Skeletal muscle tissue (tissue), 3 donors: ENCODE measurements at regions not wholly inside any gene's neighbourhood (a gene's known extent, or its start where the extent isn't known, plus 50 kb on each side); places are given as distances from the start of the nearest gene placed in this dataset.
"Not testable (repeated sequence)": the region's sequence is repeated elsewhere in the genome, so short reads cannot be mapped to it uniquely, and the experiment has no call there.

Source experiments
- H3K27ac ChIP-seq: one replicate; pipeline ENCODE4 v1.7.0; 2013; ENCODE audit warnings: mild to moderate bottlenecking, low read depth, low read length, inconsistent platforms
- H3K27me3 ChIP-seq, 3 donors: one replicate each; pipeline ENCODE4 v1.7.0; 2013; ENCODE audit warnings: low read length in 3 of 3; ENCODE audit not compliant: control insufficient read depth in 3 of 3, insufficient read depth in 3 of 3
- H3K36me3 ChIP-seq, 3 donors: one replicate each; pipeline ENCODE4 v1.7.0; 2013; ENCODE audit warnings: low read length in 3 of 3; ENCODE audit not compliant: control insufficient read depth in 3 of 3, insufficient read depth in 3 of 3
- H3K4me1 ChIP-seq, 3 donors: one replicate each; pipeline ENCODE4 v1.7.0; 2013; ENCODE audit warnings: low read length in 3 of 3, mild to moderate bottlenecking in 3 of 3; ENCODE audit not compliant: control insufficient read depth in 3 of 3, insufficient read depth in 3 of 3
- H3K4me3 ChIP-seq, 3 donors: one replicate each; pipeline ENCODE4 v1.7.0; 2013; ENCODE audit warnings: low read length in 3 of 3
- H3K9ac ChIP-seq, 3 donors: one replicate each; pipeline ENCODE4 v1.7.0; 2013; ENCODE audit warnings: low read length in 3 of 3, mild to moderate bottlenecking in 3 of 3, moderate library complexity in 2 of 3, low read depth in 1 of 3
- H3K9me3 ChIP-seq, 3 donors: one replicate each; pipeline ENCODE4 v1.7.0; 2013; ENCODE audit warnings: low read length in 3 of 3; ENCODE audit not compliant: control insufficient read depth in 3 of 3
- donor health status: Osteomylitis.

DNA sequence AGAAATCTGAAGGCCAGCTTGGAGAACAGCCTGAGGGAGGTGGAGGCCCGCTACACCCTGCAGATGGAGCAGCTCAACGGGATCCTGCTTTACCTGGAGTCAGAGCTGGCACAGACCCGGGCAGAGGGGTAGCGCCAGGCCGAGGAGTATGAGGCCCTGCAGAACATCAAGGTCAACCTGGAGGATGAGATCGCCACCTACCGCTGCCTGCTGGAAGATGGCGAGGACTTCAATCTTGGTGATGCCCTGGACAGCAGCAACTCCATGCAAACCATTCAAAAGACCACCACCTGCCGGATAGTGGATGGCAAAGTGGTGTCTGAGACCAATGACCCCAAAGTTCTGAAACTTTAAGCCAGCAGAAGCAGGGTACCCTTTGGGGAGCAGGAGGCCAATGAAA is 318.4 kb downstream of the ZFHX3 start:
- H3K4me1 ChIP-seq, H3K27me3 ChIP-seq, H3K9ac ChIP-seq, H3K4me3 ChIP-seq, H3K36me3 ChIP-seq, H3K27ac ChIP-seq, H3K9me3 ChIP-seq: not testable (repeated sequence)

DNA sequence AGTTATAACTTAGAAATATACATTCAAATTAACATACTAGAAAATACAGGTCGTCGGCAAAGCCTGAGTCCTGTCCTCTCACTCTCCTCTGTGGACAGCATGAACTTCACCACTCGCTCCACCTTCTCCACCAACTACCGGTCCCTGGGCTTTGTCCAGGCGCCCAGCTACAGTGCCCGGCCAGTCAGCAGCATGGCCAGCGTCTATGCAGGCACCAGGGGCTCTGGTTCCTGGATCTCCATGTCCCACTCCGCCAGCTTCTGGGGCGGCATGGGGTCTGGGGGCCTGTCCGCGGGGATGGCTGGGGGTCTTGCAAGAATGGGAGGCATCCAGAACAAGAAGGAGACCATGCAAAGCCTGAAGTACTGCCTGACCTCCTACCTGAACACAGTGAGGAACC is 319.4 kb downstream of the ZFHX3 start:
- Histone ChIP-seq H3K9me3 (no peaks in the 10 kb centered on the region), H3K4me1 (no peaks in the 10 kb centered on the region), H3K27me3 (no peaks in the 10 kb centered on the region), H3K36me3 (no peaks in the 10 kb centered on the region), H3K4me3 (no peak overlapping the region), H3K27ac (no peak overlapping the region), H3K9ac (no peak overlapping the region)

- no peak overlapping the region for H3K4me3 ChIP-seq
- no peak overlapping the region for H3K27ac ChIP-seq
- H3K27me3 ChIP-seq, result no peaks in the 10 kb centered on the region
- H3K9ac ChIP-seq, result no peak overlapping the region
- H3K9me3 ChIP-seq, result no peaks in the 10 kb centered on the region
- no peaks in the 10 kb centered on the region for H3K4me1 ChIP-seq
- H3K36me3 ChIP-seq, result no peaks in the 10 kb centered on the region
Observed at GRCh38 chr16:72727565-72727964, 320.4 kb downstream of the ZFHX3 start.

- Histone ChIP-seq H3K27ac (no peak overlapping the region), H3K4me1 (no peaks in the 10 kb centered on the region), H3K4me3 (no peak overlapping the region), H3K9ac (no peak overlapping the region), H3K36me3 (no peaks in the 10 kb centered on the region), H3K27me3 (no peaks in the 10 kb centered on the region), H3K9me3 (no peaks in the 10 kb centered on the region)
Observed at GRCh38 chr16:72725643-72726042, 322.3 kb downstream of the ZFHX3 start.

DNA sequence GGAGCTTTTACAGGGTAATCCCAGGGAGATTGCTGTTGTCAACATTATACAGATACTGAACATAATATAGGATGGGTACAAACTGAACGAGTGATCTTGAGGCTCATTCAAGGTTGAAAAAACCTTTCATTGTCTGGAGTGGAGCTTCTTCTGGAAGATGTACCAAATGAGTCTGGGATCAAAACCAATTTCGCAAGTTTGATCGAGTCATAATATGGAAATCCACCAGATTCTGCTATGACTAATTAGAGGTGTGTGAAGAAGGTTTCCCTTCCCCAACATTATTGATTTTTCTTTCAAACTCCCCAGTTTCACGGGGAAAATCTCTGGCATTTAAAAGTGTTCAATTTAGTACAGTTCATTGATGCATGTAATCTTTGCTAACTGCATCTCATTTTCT is 324.1 kb downstream of the ZFHX3 start:
- no peaks in the 10 kb centered on the region for H3K27me3 ChIP-seq
- no peak overlapping the region for H3K9ac ChIP-seq
- no peaks in the 10 kb centered on the region for H3K36me3 ChIP-seq
- no peaks in the 10 kb centered on the region for H3K4me1 ChIP-seq
- no peak overlapping the region for H3K27ac ChIP-seq
- H3K9me3 ChIP-seq, result no peaks in the 10 kb centered on the region
- no peak overlapping the region for H3K4me3 ChIP-seq

GRCh38 chr16:72722552-72722951 is 325.4 kb downstream of the ZFHX3 start:
- no peaks in the 10 kb centered on the region for H3K4me1 ChIP-seq
- no peak overlapping the region for H3K4me3 ChIP-seq
- H3K27me3 ChIP-seq, result no peaks in the 10 kb centered on the region
- no peak overlapping the region for H3K9ac ChIP-seq
- H3K36me3 ChIP-seq, result no peaks in the 10 kb centered on the region
- no peaks in the 10 kb centered on the region for H3K9me3 ChIP-seq
- no peak overlapping the region for H3K27ac ChIP-seq

DNA sequence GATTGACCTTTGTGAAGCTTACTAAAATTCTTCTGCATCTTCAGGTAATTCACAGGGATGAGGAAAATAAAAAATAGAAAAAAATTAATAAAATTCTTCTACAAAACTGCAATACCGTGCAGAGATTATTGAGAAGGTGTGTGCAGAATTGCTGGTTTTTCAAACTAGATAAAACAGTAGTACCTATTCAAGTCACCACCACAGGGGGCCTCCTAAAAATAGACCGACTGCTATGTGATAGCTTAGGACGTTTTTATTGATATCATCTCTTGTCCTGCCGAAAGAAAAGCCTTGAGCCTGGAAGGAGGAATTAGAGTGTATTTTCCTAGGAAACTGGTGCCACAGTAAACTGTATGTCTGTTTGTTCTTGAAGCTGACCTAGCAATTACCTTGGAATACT is 325.9 kb downstream of the ZFHX3 start:
- H3K4me3 ChIP-seq, result no peak overlapping the region
- H3K4me1 ChIP-seq, result no peaks in the 10 kb centered on the region
- no peak overlapping the region for H3K27ac ChIP-seq
- H3K36me3 ChIP-seq, result no peaks in the 10 kb centered on the region
- no peak overlapping the region for H3K9ac ChIP-seq
- no peaks in the 10 kb centered on the region for H3K9me3 ChIP-seq
- no peaks in the 10 kb centered on the region for H3K27me3 ChIP-seq

DNA sequence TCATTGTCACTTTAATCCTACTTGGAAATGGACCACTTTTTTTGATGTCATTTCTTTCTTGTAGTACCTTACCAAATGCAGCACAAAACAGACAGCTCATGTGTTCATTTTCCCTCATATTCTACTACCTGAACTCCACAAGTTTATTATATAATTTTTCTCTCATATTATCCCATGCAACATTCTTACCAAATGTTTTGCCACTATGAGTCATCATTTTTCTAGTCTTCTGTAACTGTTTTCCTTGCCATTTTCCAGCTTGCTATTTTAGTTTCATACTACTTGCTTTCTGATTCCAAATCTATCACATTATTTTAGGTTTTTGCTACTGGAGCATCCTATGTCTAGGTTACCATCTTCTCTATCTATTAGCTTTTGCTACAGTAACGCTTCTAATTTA is 332.7 kb downstream of the ZFHX3 start:
- Histone ChIP-seq H3K9ac (no peak overlapping the region), H3K27ac (no peak overlapping the region)

GRCh38 chr16:72711823-72712222 is 336.1 kb downstream of the ZFHX3 start:
- Histone ChIP-seq H3K4me1 (no peaks in the 10 kb centered on the region), H3K4me3 (no peak overlapping the region), H3K27me3 (no peaks in the 10 kb centered on the region), H3K9me3 (peaks cover 0 to 4% (median 0%) of the 10 kb centered on the region in 3 donors), H3K9ac (no peak overlapping the region), H3K36me3 (no peaks in the 10 kb centered on the region), H3K27ac (no peak overlapping the region)

More for the DNA sequence above, 332.7 kb downstream of the ZFHX3 start:
- H3K36me3 ChIP-seq, result no peaks in the 10 kb centered on the region
- no peaks in the 10 kb centered on the region for H3K27me3 ChIP-seq
- H3K4me3 ChIP-seq, result no peak overlapping the region
- no peaks in the 10 kb centered on the region for H3K4me1 ChIP-seq
- no peaks in the 10 kb centered on the region for H3K9me3 ChIP-seq

- no peak overlapping the region for H3K27ac ChIP-seq
- no peak overlapping the region for H3K4me3 ChIP-seq
- peaks cover 0 to 4% (median 0%) of the 10 kb centered on the region in 3 donors for H3K9me3 ChIP-seq
- no peaks in the 10 kb centered on the region for H3K36me3 ChIP-seq
- no peaks in the 10 kb centered on the region for H3K27me3 ChIP-seq
- H3K9ac ChIP-seq, result no peak overlapping the region
- H3K4me1 ChIP-seq, result no peaks in the 10 kb centered on the region
Observed at GRCh38 chr16:72705801-72706200, 342.1 kb downstream of the ZFHX3 start.
